Ovary (tissue), 3 donors: ENCODE measurements at regions not wholly inside any gene's neighbourhood (a gene's known extent, or its start where the extent isn't known, plus 50 kb on each side); places are given as distances from the start of the nearest gene placed in this dataset.

Experiments
- POLR2A ChIP-seq: fragments of 450-650 bp; IDR thresholded peaks from one replicate; pipeline ENCODE4 v1.6.1; 2017; ENCODE audit warnings: antibody characterized with exemption, mild to moderate bottlenecking, moderate library complexity
- TF ChIP-seq, protein P1 (sequence below), 3 donors: fragments of 450-650 bp in 2 of 3; fragments of 200-600 bp in 1 of 3; IDR thresholded peaks; one replicate each; pipeline versions ENCODE4 v1.5.1 to v1.8.0; 2016 to 2022; ENCODE audit warnings: antibody characterized with exemption in 3 of 3, mild to moderate bottlenecking in 1 of 3
- donor health status: DM: no; HTN: no; CAD: no.

DNA sequence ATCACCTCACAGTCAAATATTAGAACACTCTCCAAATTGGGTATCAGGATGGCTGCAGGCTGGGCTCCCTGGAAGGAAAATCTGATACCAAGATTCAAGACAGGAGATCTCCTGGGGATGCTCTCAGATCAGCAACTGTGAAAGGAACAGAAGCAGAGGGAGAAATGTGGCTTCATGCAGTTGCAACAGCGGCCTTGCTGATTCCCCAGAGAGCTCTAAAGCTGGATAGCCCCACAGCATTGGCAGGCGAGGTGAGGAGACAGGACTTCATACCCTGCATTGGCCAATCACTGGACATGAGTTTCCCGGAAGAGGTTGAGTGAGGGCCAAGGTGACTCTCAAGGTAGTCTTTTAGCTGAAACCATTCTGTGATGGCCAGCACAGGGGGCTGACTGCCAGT lies 190.6 kb downstream of the PTPN20 start:
- TF ChIP-seq, protein P1, sequence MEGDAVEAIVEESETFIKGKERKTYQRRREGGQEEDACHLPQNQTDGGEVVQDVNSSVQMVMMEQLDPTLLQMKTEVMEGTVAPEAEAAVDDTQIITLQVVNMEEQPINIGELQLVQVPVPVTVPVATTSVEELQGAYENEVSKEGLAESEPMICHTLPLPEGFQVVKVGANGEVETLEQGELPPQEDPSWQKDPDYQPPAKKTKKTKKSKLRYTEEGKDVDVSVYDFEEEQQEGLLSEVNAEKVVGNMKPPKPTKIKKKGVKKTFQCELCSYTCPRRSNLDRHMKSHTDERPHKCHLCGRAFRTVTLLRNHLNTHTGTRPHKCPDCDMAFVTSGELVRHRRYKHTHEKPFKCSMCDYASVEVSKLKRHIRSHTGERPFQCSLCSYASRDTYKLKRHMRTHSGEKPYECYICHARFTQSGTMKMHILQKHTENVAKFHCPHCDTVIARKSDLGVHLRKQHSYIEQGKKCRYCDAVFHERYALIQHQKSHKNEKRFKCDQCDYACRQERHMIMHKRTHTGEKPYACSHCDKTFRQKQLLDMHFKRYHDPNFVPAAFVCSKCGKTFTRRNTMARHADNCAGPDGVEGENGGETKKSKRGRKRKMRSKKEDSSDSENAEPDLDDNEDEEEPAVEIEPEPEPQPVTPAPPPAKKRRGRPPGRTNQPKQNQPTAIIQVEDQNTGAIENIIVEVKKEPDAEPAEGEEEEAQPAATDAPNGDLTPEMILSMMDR (IDR thresholded peaks at IDR 0.05): no peak
- no peak for TF ChIP-seq POLR2A
